NCI-H2107 treated with DMSO at 0.1 percent for 48 hours (cell line): ENCODE measurements at regions not wholly inside any gene's neighbourhood (a gene's known extent, or its start where the extent isn't known, plus 50 kb on each side); places are given as distances from the start of the nearest gene placed in this dataset.
"Not testable (repeated sequence)": the region's sequence is repeated elsewhere in the genome, so short reads cannot be mapped to it uniquely, and the experiment has no call there.

Source experiments
- DNase-seq: peaks from one replicate; lab custom pipeline; 2025; ENCODE audit not compliant: unreplicated experiment; lab: John Stamatoyannopoulos, UW

- no peak for DNase-seq
Measured at GRCh38 chr12:114194066-114194465, 211.9 kb downstream of the TBX5 start.

- DNase-seq: no peak
Measured at GRCh38 chr12:114193474-114193873, 212.5 kb downstream of the TBX5 start.

GRCh38 chr12:114192549-114192948 lies 213.4 kb downstream of the TBX5 start:
- DNase-seq: no peak

- no peak for DNase-seq
Measured at GRCh38 chr12:114192013-114192412, 213.9 kb downstream of the TBX5 start.

- DNase-seq: no peak
Measured at GRCh38 chr12:114191581-114191980, 214.4 kb downstream of the TBX5 start.

GRCh38 chr12:114190971-114191370 lies 215.0 kb downstream of the TBX5 start:
- no peak for DNase-seq

GRCh38 chr12:114189266-114189665 lies 216.7 kb downstream of the TBX5 start:
- DNase-seq: no peak

GRCh38 chr12:114186241-114187002 lies 219.5 kb downstream of the TBX5 start:
- DNase-seq: no peak

- DNase-seq: no peak
Measured at GRCh38 chr12:114185036-114185435, 218.9 kb upstream of the RBM19 start.

GRCh38 chr12:114174326-114174725 lies 208.2 kb upstream of the RBM19 start:
- no peak for DNase-seq

- no peak for DNase-seq
Measured at GRCh38 chr12:114172135-114172534, 206.0 kb upstream of the RBM19 start.

GRCh38 chr12:114168061-114168460 lies 201.9 kb upstream of the RBM19 start:
- DNase-seq: no peak

GRCh38 chr12:114167431-114167830 lies 201.3 kb upstream of the RBM19 start:
- no peak for DNase-seq

- DNase-seq: peak; percentile 14
Measured at GRCh38 chr12:114166362-114166761, 200.2 kb upstream of the RBM19 start.

GRCh38 chr12:114165921-114166320 lies 199.8 kb upstream of the RBM19 start:
- no peak for DNase-seq

GRCh38 chr12:114164351-114164750 lies 198.2 kb upstream of the RBM19 start:
- no peak for DNase-seq

- no peak for DNase-seq
Measured at GRCh38 chr12:114163771-114164170, 197.6 kb upstream of the RBM19 start.

GRCh38 chr12:114160445-114160844 lies 194.3 kb upstream of the RBM19 start:
- no peak for DNase-seq

- no peak for DNase-seq
Measured at GRCh38 chr12:114152890-114153289, 186.8 kb upstream of the RBM19 start.

- DNase-seq: no peak
Measured at GRCh38 chr12:114152066-114152465, 185.9 kb upstream of the RBM19 start.

GRCh38 chr12:114150584-114150983 lies 184.5 kb upstream of the RBM19 start:
- DNase-seq: not testable (repeated sequence)

GRCh38 chr12:114141921-114142564 lies 175.9 kb upstream of the RBM19 start:
- DNase-seq: no peak

- DNase-seq: no peak
Measured at GRCh38 chr12:114140576-114140975, 174.5 kb upstream of the RBM19 start.
